ENCODE measurements at regions not wholly inside any gene's neighbourhood (a gene's known extent, or its start where the extent isn't known, plus 50 kb on each side); places are given as distances from the start of the nearest gene placed in this dataset.

GRCh38 chr15:62533687-62534086 is 368.6 kb upstream of the C2CD4B start:
- TF ChIP-seq TAF1 (IDR thresholded peaks at IDR 0.05; ENCODE audit: low read depth) (no peak), USF1 (IDR thresholded peaks at IDR 0.05) (no peak), RAD21 (IDR thresholded peaks at IDR 0.05; ENCODE audit: low read depth) (no peak), TEAD4 (IDR thresholded peaks at IDR 0.05) (no peak), YY1 (IDR thresholded peaks at IDR 0.05; ENCODE audit: low read depth) (no peak), CEBPB (IDR thresholded peaks at IDR 0.05) (no peak), EP300 (IDR thresholded peaks at IDR 0.05; ENCODE audit: borderline replicate concordance) (no peak), ZBTB7A (IDR thresholded peaks at IDR 0.05; ENCODE audit: low read depth) (no peak), EGR1 (IDR thresholded peaks at IDR 0.05) (no peak), FOXM1 (IDR thresholded peaks at IDR 0.05; ENCODE audit: borderline replicate concordance, low read depth) (no peak), REST (IDR thresholded peaks at IDR 0.05; ENCODE audit: low read depth) (no peak), MAX (IDR thresholded peaks at IDR 0.05) (no peak)

- TF ChIP-seq ZBTB7A (IDR thresholded peaks at IDR 0.05; ENCODE audit: low read depth) (no peak), TAF1 (IDR thresholded peaks at IDR 0.05; ENCODE audit: low read depth) (no peak), NFIC (IDR thresholded peaks at IDR 0.05) (no peak), EP300 (IDR thresholded peaks at IDR 0.05; ENCODE audit: borderline replicate concordance) (no peak), USF1 (IDR thresholded peaks at IDR 0.05) (no peak), TCF12 (IDR thresholded peaks at IDR 0.05; ENCODE audit: low read depth) (no peak), YY1 (IDR thresholded peaks at IDR 0.05; ENCODE audit: low read depth) (no peak), REST (IDR thresholded peaks at IDR 0.05; ENCODE audit: low read depth) (no peak), FOXM1 (IDR thresholded peaks at IDR 0.05; ENCODE audit: borderline replicate concordance, low read depth) (no peak), MAX (IDR thresholded peaks at IDR 0.05) (no peak), TEAD4 (IDR thresholded peaks at IDR 0.05) (no peak), CEBPB (IDR thresholded peaks at IDR 0.05) (no peak)
Observed at GRCh38 chr15:62534996-62535395, 369.9 kb upstream of the C2CD4B start.

GRCh38 chr15:62539236-62539635 is 374.2 kb upstream of the C2CD4B start:
- TF ChIP-seq EGR1 (IDR thresholded peaks at IDR 0.05) (no peak), TCF12 (IDR thresholded peaks at IDR 0.05; ENCODE audit: low read depth) (no peak), CEBPB (IDR thresholded peaks at IDR 0.05) (no peak), REST (IDR thresholded peaks at IDR 0.05; ENCODE audit: low read depth) (no peak), RAD21 (IDR thresholded peaks at IDR 0.05; ENCODE audit: low read depth) (no peak), YY1 (IDR thresholded peaks at IDR 0.05; ENCODE audit: low read depth) (no peak), FOXM1 (IDR thresholded peaks at IDR 0.05; ENCODE audit: borderline replicate concordance, low read depth) (no peak), EP300 (IDR thresholded peaks at IDR 0.05; ENCODE audit: borderline replicate concordance) (no peak), USF1 (IDR thresholded peaks at IDR 0.05) (no peak), TAF1 (IDR thresholded peaks at IDR 0.05; ENCODE audit: low read depth) (no peak), NFIC (IDR thresholded peaks at IDR 0.05) (no peak)

- TF ChIP-seq NFIC (IDR thresholded peaks at IDR 0.05), result no peak
- TF ChIP-seq CEBPB (IDR thresholded peaks at IDR 0.05), result no peak
- no peak for TF ChIP-seq CREB1 (IDR thresholded peaks at IDR 0.05; ENCODE audit: low read depth)
- TF ChIP-seq YY1 (IDR thresholded peaks at IDR 0.05; ENCODE audit: low read depth), result no peak
- TF ChIP-seq EGR1 (IDR thresholded peaks at IDR 0.05), result no peak
Observed at GRCh38 chr15:62541250-62541649, 376.2 kb upstream of the C2CD4B start.
